Astrocyte (in vitro differentiated cells and primary cell): ENCODE measurements at regions not wholly inside any gene's neighbourhood (a gene's known extent, or its start where the extent isn't known, plus 50 kb on each side); places are given as distances from the start of the nearest gene placed in this dataset.

Experiments used
- DNase-seq: peaks from one replicate; pipeline ENCODE4 v3.0.0-alpha.2; 2010; ENCODE audit warnings: low read depth
- FAIRE-seq: peaks from 2 replicates; lab custom pipeline; 2011; peaks lifted over from hg19 to GRCh38; lab: Jason Lieb, UNC
- H2AFZ ChIP-seq: 2 replicates; pipeline ENCODE4 v1.6.0; 2012; ENCODE audit warnings: low read depth, low read length, inconsistent platforms
- H3K27ac ChIP-seq: 2 replicates; pipeline ENCODE4 v1.5.1; 2011; ENCODE audit warnings: low read depth, low read length, inconsistent platforms
- H3K27me3 ChIP-seq: 2 replicates; pipeline ENCODE4 v1.6.0; 2011; ENCODE audit warnings: low read length, inconsistent platforms; ENCODE audit not compliant: insufficient read depth
- H3K36me3 ChIP-seq: 2 replicates; pipeline ENCODE4 v1.5.1; 2011; ENCODE audit warnings: low read length, inconsistent platforms; ENCODE audit not compliant: insufficient read depth
- H3K4me1 ChIP-seq: 2 replicates; pipeline ENCODE4 v1.5.1; 2011; ENCODE audit warnings: low read length, inconsistent platforms; ENCODE audit not compliant: insufficient read depth
- H3K4me2 ChIP-seq: 2 replicates; pipeline ENCODE4 v1.6.0; 2012; ENCODE audit warnings: low read length, inconsistent platforms
- H3K4me3 ChIP-seq: 2 replicates; pipeline ENCODE4 v1.5.1; 2011; ENCODE audit warnings: low read depth, mild to moderate bottlenecking, low read length, inconsistent platforms; ENCODE audit not compliant: insufficient read depth
- H3K79me2 ChIP-seq: 2 replicates; pipeline ENCODE4 v1.6.0; 2012; ENCODE audit warnings: mild to moderate bottlenecking, low read length, inconsistent platforms; ENCODE audit not compliant: insufficient read depth
- H3K9ac ChIP-seq: 2 replicates; pipeline ENCODE4 v1.6.0; 2012; ENCODE audit warnings: mild to moderate bottlenecking, low read length, inconsistent platforms
- H3K9me3 ChIP-seq: 2 replicates; pipeline ENCODE4 v1.5.1; 2012; ENCODE audit warnings: low read depth, mild to moderate bottlenecking, low read length, inconsistent platforms; ENCODE audit not compliant: insufficient read depth
- H4K20me1 ChIP-seq: 2 replicates; pipeline ENCODE4 v1.6.0; 2012; ENCODE audit warnings: low read length, inconsistent platforms; ENCODE audit not compliant: insufficient read depth
- H3K27ac Mint-ChIP-seq: one replicate; pipeline ENCODE4 v1.8.0; 2021; ENCODE audit warnings: mild to moderate bottlenecking, mixed read lengths; ENCODE audit not compliant: unreplicated experiment
- H3K27me3 Mint-ChIP-seq: one replicate; pipeline ENCODE4 v1.8.0; 2021; ENCODE audit warnings: low read depth, mixed read lengths; ENCODE audit not compliant: unreplicated experiment
- H3K36me3 Mint-ChIP-seq: one replicate; pipeline ENCODE4 v1.8.0; 2021; ENCODE audit warnings: low read depth, mixed read lengths; ENCODE audit not compliant: unreplicated experiment
- H3K4me1 Mint-ChIP-seq: one replicate; pipeline ENCODE4 v1.8.0; 2021; ENCODE audit warnings: low read depth, mixed read lengths; ENCODE audit not compliant: unreplicated experiment
- H3K4me3 Mint-ChIP-seq: one replicate; pipeline ENCODE4 v1.8.0; 2021; ENCODE audit warnings: mild to moderate bottlenecking, moderate library complexity, mixed read lengths; ENCODE audit not compliant: unreplicated experiment
- H3K9me3 Mint-ChIP-seq: one replicate; pipeline ENCODE4 v1.8.0; 2021; ENCODE audit warnings: mild to moderate bottlenecking, mixed read lengths; ENCODE audit not compliant: unreplicated experiment
- CTCF ChIP-seq: IDR thresholded peaks from 2 replicates; pipeline ENCODE4 v1.5.1; 2011; ENCODE audit warnings: low read depth, mild to moderate bottlenecking, inconsistent platforms, low read length, moderate library complexity; ENCODE audit not compliant: insufficient read depth
- EZH2 ChIP-seq: IDR thresholded peaks from 2 replicates; pipeline ENCODE4 v1.6.1; 2012; ENCODE audit warnings: mild to moderate bottlenecking, low read length, inconsistent platforms; ENCODE audit not compliant: insufficient read depth

GRCh38 chr4:18192901-18193300 is 171.3 kb upstream of the LCORL start:
- FAIRE-seq (no peak), DNase-seq (no peak)
- Mint-ChIP-seq H3K4me3 (no peak overlapping the region), H3K36me3 (no peaks in the 10 kb centered on the region), H3K9me3 (no peaks in the 10 kb centered on the region), H3K27me3 (peaks cover 5% of the 10 kb centered on the region), H3K27ac (no peak overlapping the region), H3K4me1 (no peaks in the 10 kb centered on the region)
- H3K9ac ChIP-seq = no peak overlapping the region
- no peaks in the 10 kb centered on the region for H3K79me2 ChIP-seq
- no peak overlapping the region for H3K4me2 ChIP-seq
- H3K4me3 ChIP-seq = no peak overlapping the region
- no peaks in the 10 kb centered on the region for H3K27me3 ChIP-seq
- no peaks in the 10 kb centered on the region for H4K20me1 ChIP-seq
- no peak overlapping the region for H3K27ac ChIP-seq
- H3K4me1 ChIP-seq = no peaks in the 10 kb centered on the region
- TF ChIP-seq EZH2 (no peak), CTCF (no peak)
- no peaks in the 10 kb centered on the region for H3K36me3 ChIP-seq
- H3K9me3 ChIP-seq = peaks cover 5% of the 10 kb centered on the region
- H2AFZ ChIP-seq = no peak overlapping the region

DNA sequence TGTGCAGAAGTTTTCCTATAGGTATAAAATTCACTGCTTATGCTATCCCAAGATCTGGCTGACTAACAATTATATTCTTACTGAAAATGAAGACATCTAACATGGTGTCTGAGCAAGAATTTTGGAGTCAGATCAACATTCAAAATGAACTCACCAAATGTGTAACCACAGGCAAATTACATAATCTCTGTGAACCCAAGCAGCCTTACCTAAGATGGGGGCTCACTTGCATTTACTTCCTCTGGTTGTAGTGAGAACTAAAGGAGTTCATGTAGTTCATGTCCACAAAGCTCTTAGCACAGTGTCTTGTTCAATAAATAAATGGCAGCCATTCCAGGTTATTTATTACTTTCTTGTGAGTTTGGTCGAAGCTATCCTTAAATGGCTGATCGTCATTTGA is 163.9 kb upstream of the LCORL start:
- no peaks in the 10 kb centered on the region for H3K36me3 Mint-ChIP-seq
- no peaks in the 10 kb centered on the region for H3K27me3 ChIP-seq
- no peak overlapping the region for H3K4me2 ChIP-seq
- TF ChIP-seq CTCF (no peak), EZH2 (no peak)
- no peaks in the 10 kb centered on the region for H3K79me2 ChIP-seq
- no peaks in the 10 kb centered on the region for H3K4me1 ChIP-seq
- H3K36me3 ChIP-seq = no peaks in the 10 kb centered on the region
- H2AFZ ChIP-seq = no peak overlapping the region
- FAIRE-seq (no peak), DNase-seq (no peak)
- no peaks in the 10 kb centered on the region for H4K20me1 ChIP-seq
- no peaks in the 10 kb centered on the region for H3K9me3 Mint-ChIP-seq
- no peaks in the 10 kb centered on the region for H3K4me1 Mint-ChIP-seq
- no peak overlapping the region for H3K4me3 Mint-ChIP-seq
- peaks cover 4% of the 10 kb centered on the region for H3K27me3 Mint-ChIP-seq
- H3K4me3 ChIP-seq = no peak overlapping the region
- H3K27ac Mint-ChIP-seq = no peak overlapping the region
- H3K9ac ChIP-seq = no peak overlapping the region
- peaks cover 3% of the 10 kb centered on the region for H3K9me3 ChIP-seq
- H3K27ac ChIP-seq = no peak overlapping the region

GRCh38 chr4:18180892-18181291 is 159.3 kb upstream of the LCORL start:
- DNase-seq (no peak), FAIRE-seq (no peak)
- H3K27ac Mint-ChIP-seq = no peak overlapping the region
- no peaks in the 10 kb centered on the region for H3K79me2 ChIP-seq
- H4K20me1 ChIP-seq = no peaks in the 10 kb centered on the region
- no peak overlapping the region for H3K27ac ChIP-seq
- no peak overlapping the region for H3K4me3 ChIP-seq
- no peaks in the 10 kb centered on the region for H3K4me1 ChIP-seq
- no peaks in the 10 kb centered on the region for H3K27me3 ChIP-seq
- no peak overlapping the region for H2AFZ ChIP-seq
- H3K9me3 Mint-ChIP-seq = no peaks in the 10 kb centered on the region
- no peaks in the 10 kb centered on the region for H3K36me3 Mint-ChIP-seq
- no peaks in the 10 kb centered on the region for H3K36me3 ChIP-seq
- H3K9ac ChIP-seq = no peak overlapping the region
- peaks cover 2% of the 10 kb centered on the region for H3K4me1 Mint-ChIP-seq
- peaks cover 5% of the 10 kb centered on the region for H3K9me3 ChIP-seq
- no peak for TF ChIP-seq CTCF
- TF ChIP-seq EZH2 = no peak
- H3K4me2 ChIP-seq = no peak overlapping the region
- no peak overlapping the region for H3K4me3 Mint-ChIP-seq
- H3K27me3 Mint-ChIP-seq = peaks cover under 1% of the 10 kb centered on the region
